Panc1 (cell line): ENCODE measurements at regions not wholly inside any gene's neighbourhood (a gene's known extent, or its start where the extent isn't known, plus 50 kb on each side); places are given as distances from the start of the nearest gene placed in this dataset.

ENCODE experiments used
- POLR2AphosphoS5 ChIP-seq: IDR thresholded peaks from 2 replicates; pipeline ENCODE4 v1.6.1; 2012; ENCODE audit warnings: mild to moderate bottlenecking, low read depth, low read length, moderate library complexity
- REST ChIP-seq, 2 experiments: IDR thresholded peaks; 2 replicates each; pipeline ENCODE4 v1.6.1; 2011 to 2012; ENCODE audit warnings: low read depth in 2 of 2, control low read depth in 1 of 2, low read length in 1 of 2, mild to moderate bottlenecking in 1 of 2, moderate library complexity in 1 of 2; ENCODE audit not compliant: insufficient read depth in 1 of 2
- SIN3A ChIP-seq: IDR thresholded peaks from 2 replicates; pipeline ENCODE4 v1.6.1; 2012; ENCODE audit warnings: low read depth, mild to moderate bottlenecking, low read length, moderate library complexity, borderline replicate concordance; ENCODE audit not compliant: insufficient read depth
- TCF7L2 ChIP-seq: IDR thresholded peaks from 2 replicates; pipeline ENCODE4 v1.6.1; 2011; ENCODE audit warnings: mild to moderate bottlenecking, low read depth, low read length, inconsistent platforms
- TF ChIP-seq, protein P1 (sequence below): fragments of 450-650 bp; IDR thresholded peaks from 2 replicates; pipeline ENCODE4 v1.5.1; 2017; ENCODE audit warnings: mild to moderate bottlenecking

GRCh38 chr13:70668983-70669382 lies 560.7 kb upstream of the KLHL1 start:
- TF ChIP-seq, protein P1, sequence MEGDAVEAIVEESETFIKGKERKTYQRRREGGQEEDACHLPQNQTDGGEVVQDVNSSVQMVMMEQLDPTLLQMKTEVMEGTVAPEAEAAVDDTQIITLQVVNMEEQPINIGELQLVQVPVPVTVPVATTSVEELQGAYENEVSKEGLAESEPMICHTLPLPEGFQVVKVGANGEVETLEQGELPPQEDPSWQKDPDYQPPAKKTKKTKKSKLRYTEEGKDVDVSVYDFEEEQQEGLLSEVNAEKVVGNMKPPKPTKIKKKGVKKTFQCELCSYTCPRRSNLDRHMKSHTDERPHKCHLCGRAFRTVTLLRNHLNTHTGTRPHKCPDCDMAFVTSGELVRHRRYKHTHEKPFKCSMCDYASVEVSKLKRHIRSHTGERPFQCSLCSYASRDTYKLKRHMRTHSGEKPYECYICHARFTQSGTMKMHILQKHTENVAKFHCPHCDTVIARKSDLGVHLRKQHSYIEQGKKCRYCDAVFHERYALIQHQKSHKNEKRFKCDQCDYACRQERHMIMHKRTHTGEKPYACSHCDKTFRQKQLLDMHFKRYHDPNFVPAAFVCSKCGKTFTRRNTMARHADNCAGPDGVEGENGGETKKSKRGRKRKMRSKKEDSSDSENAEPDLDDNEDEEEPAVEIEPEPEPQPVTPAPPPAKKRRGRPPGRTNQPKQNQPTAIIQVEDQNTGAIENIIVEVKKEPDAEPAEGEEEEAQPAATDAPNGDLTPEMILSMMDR, result no peak
- TF ChIP-seq SIN3A, result no peak
- TF ChIP-seq POLR2AphosphoS5, result no peak
- no peak for TF ChIP-seq REST (IDR thresholded peaks at IDR 0.05; ENCODE audit: insufficient read depth in 1 of 2, low read depth in 2 of 2, low read length in 1 of 2)
- no peak for TF ChIP-seq TCF7L2
